HepG2 (cell line): ENCODE measurements at regions not wholly inside any gene's neighbourhood (a gene's known extent, or its start where the extent isn't known, plus 50 kb on each side); places are given as distances from the start of the nearest gene placed in this dataset.

ENCODE experiments used
- ATAC-seq: fragments of 200-7000 bp; cut with Tn5 transposase; 3 replicates; pipeline ENCODE4 v1.9.1; 2020; ENCODE audit warnings: mild to moderate bottlenecking, moderate library complexity
- BruUV-seq: library from RNA; stranded (reverse); fragments of 400-500 nt; replicated peaks from 2 replicates; lab custom pipeline; 2021; lab: Mats Ljungman, UMichigan
- CTCF ChIA-PET: fragments of 300-600 bp; formaldehyde crosslinking; extraction: SDS; loops from one replicate; lab custom pipeline; 2021; ENCODE audit warnings: low total read pairs, inconsistent platforms, low intra/inter-chr PET ratio; lab: Yijun Ruan, JAX
- POLR2A ChIA-PET: fragments of 350-600 bp; sonication (Branson Sonifier 250); formaldehyde crosslinking; loops from one replicate; lab custom pipeline; 2020; ENCODE audit warnings: antibody characterized with exemption, inconsistent platforms; lab: Yijun Ruan, JAX
- DNase-seq: peaks from one replicate; pipeline ENCODE4 v3.0.0-alpha.2; 2015; ENCODE audit warnings: low spot score
- FAIRE-seq: peaks from 3 replicates; lab custom pipeline; 2011; peaks lifted over from hg19 to GRCh38; lab: Jason Lieb, UNC
- H2AFZ ChIP-seq: one replicate; pipeline ENCODE4 v1.6.1; 2011; ENCODE audit warnings: low read length, inconsistent platforms
- H3K27ac ChIP-seq: fragments of 300-600 bp; 3 replicates; pipeline ENCODE4 v1.8.0; 2011; ENCODE audit warnings: mixed run types, mild to moderate bottlenecking, mixed read lengths, low read length, inconsistent platforms; ENCODE audit not compliant: insufficient read depth; ENCODE audit errors: extremely low read length
- H3K27me3 ChIP-seq, 2 experiments: fragments of 200-600 bp in 1 of 2; 2 replicates in 1 of 2; 3 replicates in 1 of 2; pipeline versions ENCODE4 v1.6.0 to v1.8.0; 2011; ENCODE audit warnings: low read length in 2 of 2, mild to moderate bottlenecking in 2 of 2, moderate library complexity in 2 of 2, inconsistent platforms in 1 of 2; ENCODE audit not compliant: insufficient read depth in 2 of 2, control insufficient read depth in 1 of 2
- H3K36me3 ChIP-seq, 2 experiments: fragments of 200-600 bp in 1 of 2; replicated peaks in 1 of 2; 2 replicates in 1 of 2; 3 replicates in 1 of 2; pipeline versions ENCODE4 v1.5.1 to v1.8.0; 2011; ENCODE audit warnings: low read length in 2 of 2, inconsistent platforms in 1 of 2; ENCODE audit not compliant: insufficient read depth in 2 of 2, control insufficient read depth in 1 of 2
- H3K4me1 ChIP-seq: 2 replicates; pipeline ENCODE4 v1.5.1; 2012; ENCODE audit warnings: low read length, inconsistent platforms; ENCODE audit not compliant: insufficient read depth
- H3K4me2 ChIP-seq: 2 replicates; pipeline ENCODE4 v1.6.0; 2011; ENCODE audit warnings: low read depth, low read length, inconsistent platforms
- H3K4me3 ChIP-seq, 3 experiments: fragments of 200-600 bp in 1 of 3; sonication (generic), shearing (Covaris generic) in 1 of 3; replicated peaks in 1 of 3; 2 replicates each; pipeline ENCODE4 v1.5.1; 2011 to 2016; ENCODE audit warnings: low read length in 3 of 3, inconsistent platforms in 2 of 3, low read depth in 2 of 3, mild to moderate bottlenecking in 2 of 3, control low read depth in 1 of 3, mixed read lengths in 1 of 3; ENCODE audit not compliant: insufficient read depth in 1 of 3
- H3K79me2 ChIP-seq: one replicate; pipeline ENCODE4 v1.6.1; 2011; ENCODE audit warnings: low read length, inconsistent platforms; ENCODE audit not compliant: insufficient read depth
- H3K9ac ChIP-seq: 2 replicates; pipeline ENCODE4 v1.6.0; 2011; ENCODE audit warnings: mild to moderate bottlenecking, low read depth, low read length, inconsistent platforms; ENCODE audit not compliant: insufficient read depth
- H3K9me3 ChIP-seq: 2 replicates; pipeline ENCODE4 v1.5.1; 2012; ENCODE audit warnings: mild to moderate bottlenecking, low read length
- H4K20me1 ChIP-seq: 2 replicates; pipeline ENCODE4 v1.6.0; 2011; ENCODE audit warnings: inconsistent platforms, mild to moderate bottlenecking, low read length, moderate library complexity; ENCODE audit not compliant: insufficient read depth
- FOSL1 ChIP-seq: sonication (generic); formaldehyde crosslinking; IDR thresholded peaks from 2 replicates; pipeline ENCODE4 v1.9.0; 2021; ENCODE audit warnings: missing genetic modification reagents, borderline replicate concordance
- HMG20A ChIP-seq: IDR thresholded peaks from 2 replicates; pipeline ENCODE4 v1.6.1; 2016; ENCODE audit warnings: borderline replicate concordance
- KAT2B ChIP-seq: fragments of 150-350 bp; IDR thresholded peaks from 2 replicates; pipeline ENCODE4 v1.6.1; 2014; ENCODE audit warnings: low read depth, low read length, borderline replicate concordance
- KLF11 ChIP-seq: IDR thresholded peaks from 2 replicates; pipeline ENCODE4 v1.6.1; 2016; ENCODE audit warnings: missing compliant biosample characterization
- SMARCC2 ChIP-seq: fragments of 450-650 bp; IDR thresholded peaks from 2 replicates; pipeline ENCODE4 v1.6.1; 2017; ENCODE audit warnings: antibody characterized with exemption, mild to moderate bottlenecking
- STAT5B ChIP-seq: sonication (generic); formaldehyde crosslinking; IDR thresholded peaks from 2 replicates; pipeline ENCODE4 v1.4.0; 2020; ENCODE audit warnings: missing genetic modification reagents
- ZNF567 ChIP-seq: sonication (generic); formaldehyde crosslinking; IDR thresholded peaks from 2 replicates; pipeline ENCODE4 v1.8.1; 2023; ENCODE audit warnings: mild to moderate bottlenecking, missing genetic modification reagents, borderline replicate concordance
- ZNF660 ChIP-seq: sonication (generic); formaldehyde crosslinking; IDR thresholded peaks from 2 replicates; pipeline ENCODE4 v1.5.1; 2020; ENCODE audit warnings: mild to moderate bottlenecking, low read depth, missing genetic modification reagents, borderline replicate concordance
- WGBS: methylation state at CpG from one replicate; pipeline ENCODE4 v1.1.6; 2017; ENCODE audit warnings: low lambda C conversion rate; 5-methylcytosine and 5-hydroxymethylcytosine counted together
- in situ Hi-C: cut with HindIII; loops from 2 replicates; pipeline ENCODE4 v1.10.0; 2017; ENCODE audit warnings: low pct_unique_long_range_greater_than_20kb; ENCODE audit not compliant: extremely low pct_ligation_motif_present
- intact Hi-C: fragments of 100-400 bp; cut with micrococcal nuclease; formaldehyde crosslinking; loops from one replicate; pipeline ENCODE4 v1.10.0; 2022; ENCODE audit not compliant: unreplicated experiment
- TF ChIP-seq, protein P1 (sequence below): sonication (generic); formaldehyde crosslinking; IDR thresholded peaks from 2 replicates; pipeline ENCODE4 v1.5.0; 2020; ENCODE audit warnings: missing genetic modification reagents
- TF ChIP-seq, protein P2 (sequence below): sonication (generic); IDR thresholded peaks from 2 replicates; pipeline ENCODE4 v1.6.1; 2016; ENCODE audit warnings: low read depth, borderline replicate concordance
- TF ChIP-seq, protein P3 (sequence below): sonication (generic); formaldehyde crosslinking; IDR thresholded peaks from 2 replicates; pipeline ENCODE4 v1.4.0; 2020; ENCODE audit warnings: missing genetic modification reagents, borderline replicate concordance

DNA sequence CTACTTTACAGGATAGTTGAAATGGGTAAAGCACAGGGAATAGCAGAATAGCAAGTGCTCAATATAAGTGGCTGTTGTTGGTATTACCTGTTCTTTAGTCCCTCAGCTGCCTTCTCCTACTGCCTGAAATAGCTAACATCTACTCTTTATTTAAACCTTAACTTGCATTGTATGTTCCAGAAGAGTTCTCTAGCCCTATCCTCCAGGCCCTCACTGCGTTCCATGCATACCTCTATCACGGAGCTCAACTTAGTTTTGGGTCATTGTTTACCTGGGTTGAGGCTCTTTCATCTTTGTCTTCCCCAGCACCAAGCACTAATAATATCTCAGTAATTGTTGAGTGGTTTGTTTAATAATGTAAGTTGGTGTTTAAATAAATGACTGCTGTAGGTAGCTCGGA is 242.2 kb upstream of the FANCL start:
- BruUV-seq, result no TSS peak
- DNase-seq (no peak), ATAC-seq (no peak)
- no peaks in the 10 kb centered on the region for H3K36me3 ChIP-seq
- 5% methylated on average over 3 of the region's 3 CpGs for WGBS
- H3K4me2 ChIP-seq, result no peak overlapping the region
- no peaks in the 10 kb centered on the region for H4K20me1 ChIP-seq
- H2AFZ ChIP-seq, result no peak overlapping the region
- H3K27ac ChIP-seq, result no peak overlapping the region
- no peak overlapping the region for H3K9ac ChIP-seq
- H3K4me1 ChIP-seq, result no peaks in the 10 kb centered on the region
- H3K27me3 ChIP-seq, result no peaks in the 10 kb centered on the region
- TF ChIP-seq SMARCC2 (no peak), FOSL1 (CRISPR knock-in tag) (no peak), KAT2B (no peak), KLF11 (no peak), STAT5B (CRISPR knock-in tag) (no peak), HMG20A (CRISPR knock-in tag) (no peak), ZNF567 (no peak), ZNF660 (CRISPR knock-in tag) (no peak)
- TF ChIP-seq, protein P1, sequence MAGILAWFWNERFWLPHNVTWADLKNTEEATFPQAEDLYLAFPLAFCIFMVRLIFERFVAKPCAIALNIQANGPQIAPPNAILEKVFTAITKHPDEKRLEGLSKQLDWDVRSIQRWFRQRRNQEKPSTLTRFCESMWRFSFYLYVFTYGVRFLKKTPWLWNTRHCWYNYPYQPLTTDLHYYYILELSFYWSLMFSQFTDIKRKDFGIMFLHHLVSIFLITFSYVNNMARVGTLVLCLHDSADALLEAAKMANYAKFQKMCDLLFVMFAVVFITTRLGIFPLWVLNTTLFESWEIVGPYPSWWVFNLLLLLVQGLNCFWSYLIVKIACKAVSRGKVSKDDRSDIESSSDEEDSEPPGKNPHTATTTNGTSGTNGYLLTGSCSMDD (CRISPR knock-in tag), result no peak
- TF ChIP-seq, protein P2, sequence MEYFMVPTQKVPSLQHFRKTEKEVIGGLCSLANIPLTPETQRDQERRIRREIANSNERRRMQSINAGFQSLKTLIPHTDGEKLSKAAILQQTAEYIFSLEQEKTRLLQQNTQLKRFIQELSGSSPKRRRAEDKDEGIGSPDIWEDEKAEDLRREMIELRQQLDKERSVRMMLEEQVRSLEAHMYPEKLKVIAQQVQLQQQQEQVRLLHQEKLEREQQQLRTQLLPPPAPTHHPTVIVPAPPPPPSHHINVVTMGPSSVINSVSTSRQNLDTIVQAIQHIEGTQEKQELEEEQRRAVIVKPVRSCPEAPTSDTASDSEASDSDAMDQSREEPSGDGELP, result no peak
- TF ChIP-seq, protein P3, sequence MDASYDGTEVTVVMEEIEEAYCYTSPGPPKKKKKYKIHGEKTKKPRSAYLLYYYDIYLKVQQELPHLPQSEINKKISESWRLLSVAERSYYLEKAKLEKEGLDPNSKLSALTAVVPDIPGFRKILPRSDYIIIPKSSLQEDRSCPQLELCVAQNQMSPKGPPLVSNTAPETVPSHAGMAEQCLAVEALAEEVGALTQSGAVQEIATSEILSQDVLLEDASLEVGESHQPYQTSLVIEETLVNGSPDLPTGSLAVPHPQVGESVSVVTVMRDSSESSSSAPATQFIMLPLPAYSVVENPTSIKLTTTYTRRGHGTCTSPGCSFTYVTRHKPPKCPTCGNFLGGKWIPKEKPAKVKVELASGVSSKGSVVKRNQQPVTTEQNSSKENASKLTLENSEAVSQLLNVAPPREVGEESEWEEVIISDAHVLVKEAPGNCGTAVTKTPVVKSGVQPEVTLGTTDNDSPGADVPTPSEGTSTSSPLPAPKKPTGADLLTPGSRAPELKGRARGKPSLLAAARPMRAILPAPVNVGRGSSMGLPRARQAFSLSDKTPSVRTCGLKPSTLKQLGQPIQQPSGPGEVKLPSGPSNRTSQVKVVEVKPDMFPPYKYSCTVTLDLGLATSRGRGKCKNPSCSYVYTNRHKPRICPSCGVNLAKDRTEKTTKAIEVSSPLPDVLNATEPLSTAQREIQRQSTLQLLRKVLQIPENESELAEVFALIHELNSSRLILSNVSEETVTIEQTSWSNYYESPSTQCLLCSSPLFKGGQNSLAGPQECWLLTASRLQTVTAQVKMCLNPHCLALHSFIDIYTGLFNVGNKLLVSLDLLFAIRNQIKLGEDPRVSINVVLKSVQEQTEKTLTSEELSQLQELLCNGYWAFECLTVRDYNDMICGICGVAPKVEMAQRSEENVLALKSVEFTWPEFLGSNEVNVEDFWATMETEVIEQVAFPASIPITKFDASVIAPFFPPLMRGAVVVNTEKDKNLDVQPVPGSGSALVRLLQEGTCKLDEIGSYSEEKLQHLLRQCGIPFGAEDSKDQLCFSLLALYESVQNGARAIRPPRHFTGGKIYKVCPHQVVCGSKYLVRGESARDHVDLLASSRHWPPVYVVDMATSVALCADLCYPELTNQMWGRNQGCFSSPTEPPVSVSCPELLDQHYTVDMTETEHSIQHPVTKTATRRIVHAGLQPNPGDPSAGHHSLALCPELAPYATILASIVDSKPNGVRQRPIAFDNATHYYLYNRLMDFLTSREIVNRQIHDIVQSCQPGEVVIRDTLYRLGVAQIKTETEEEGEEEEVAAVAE, result no peak
- TF ChIP-seq, all 625 proteins: peak for 0
- POLR2A ChIA-PET, result no interaction called here
- intact Hi-C loops (no loop called here), in situ Hi-C loops (no loop called here)
- 0 out of 2 replicates have a peak, but pooled peaks cover 6% of the 10 kb centered on the region for H3K9me3 ChIP-seq
- CTCF ChIA-PET, result no interaction called here
- no peak for FAIRE-seq
- no peak overlapping the region for H3K4me3 ChIP-seq
- H3K79me2 ChIP-seq, result no peaks in the 10 kb centered on the region
